SK-N-SH treated with all-trans-retinoic acid at 6 μM for 48 hours (cell line): ENCODE measurements at regions not wholly inside any gene's neighbourhood (a gene's known extent, or its start where the extent isn't known, plus 50 kb on each side); places are given as distances from the start of the nearest gene placed in this dataset.

Source experiments
- CSRNP3 ChIP-seq: fragments of 250-450 bp; sonication (Bioruptor Pico); IDR thresholded peaks from 2 replicates; pipeline ENCODE4 v1.5.1; 2021; ENCODE audit warnings: mild to moderate bottlenecking, moderate library complexity
- PATZ1 ChIP-seq: fragments of 250-450 bp; sonication (Bioruptor Pico); IDR thresholded peaks from 2 replicates; pipeline ENCODE4 v1.8.0; 2020; ENCODE audit warnings: mild to moderate bottlenecking, moderate library complexity, borderline replicate concordance
- RARB ChIP-seq: fragments of 250-450 bp; sonication (Bioruptor Pico); IDR thresholded peaks from 2 replicates; pipeline ENCODE4 v1.8.0; 2021; ENCODE audit warnings: mild to moderate bottlenecking, moderate library complexity
- ZFP3 ChIP-seq: fragments of 250-450 bp; sonication (Bioruptor Pico); IDR thresholded peaks from 2 replicates; pipeline ENCODE4 v1.5.0; 2020; ENCODE audit warnings: mild to moderate bottlenecking, moderate library complexity
- ZNF565 ChIP-seq: fragments of 450-650 bp; formaldehyde crosslinking; conservative IDR thresholded peaks from 2 replicates; pipeline ENCODE4 v1.5.0; 2020; ENCODE audit warnings: low read depth, mild to moderate bottlenecking, moderate library complexity
- ZNF8 ChIP-seq: fragments of 450-650 bp; formaldehyde crosslinking; IDR thresholded peaks from 2 replicates; pipeline ENCODE4 v1.5.0; 2020; ENCODE audit warnings: mild to moderate bottlenecking, moderate library complexity

GRCh38 chr15:36415643-36416042 lies 163.8 kb upstream of the CDIN1 start:
- TF ChIP-seq RARB (CRISPR knock-in tag): no peak
- no peak for TF ChIP-seq ZFP3 (CRISPR knock-in tag)
- TF ChIP-seq ZNF8 (CRISPR knock-in tag): no peak
- no peak for TF ChIP-seq ZNF565 (CRISPR knock-in tag)
- no peak for TF ChIP-seq PATZ1
- TF ChIP-seq CSRNP3 (CRISPR knock-in tag): no peak
